NCI-H748 (cell line): ENCODE measurements at regions not wholly inside any gene's neighbourhood (a gene's known extent, or its start where the extent isn't known, plus 50 kb on each side); places are given as distances from the start of the nearest gene placed in this dataset.
"Not testable (repeated sequence)": the region's sequence is repeated elsewhere in the genome, so short reads cannot be mapped to it uniquely, and the experiment has no call there.

Source experiments
- DNase-seq: peaks from one replicate; lab custom pipeline; 2025; ENCODE audit not compliant: unreplicated experiment; lab: John Stamatoyannopoulos, UW

- no peak for DNase-seq
These were observed 76.8 kb upstream of the PRKG1 start for GRCh38 chr10:50997461-50997860.

GRCh38 chr10:50999163-50999562 is 75.1 kb upstream of the PRKG1 start:
- no peak for DNase-seq

GRCh38 chr10:51000164-51000563 is 74.1 kb upstream of the PRKG1 start:
- no peak for DNase-seq

- no peak for DNase-seq
These were observed 73.3 kb upstream of the PRKG1 start for GRCh38 chr10:51000976-51001375.

GRCh38 chr10:51001587-51001986 is 72.7 kb upstream of the PRKG1 start:
- DNase-seq: no peak

- DNase-seq: no peak
These were observed 71.8 kb upstream of the PRKG1 start for GRCh38 chr10:51002469-51002868.

GRCh38 chr10:51004776-51005175 is 69.5 kb upstream of the PRKG1 start:
- DNase-seq: no peak

GRCh38 chr10:51005551-51005950 is 68.7 kb upstream of the PRKG1 start:
- no peak for DNase-seq

GRCh38 chr10:51006686-51007085 is 67.6 kb upstream of the PRKG1 start:
- no peak for DNase-seq

- no peak for DNase-seq
These were observed 66.5 kb upstream of the PRKG1 start for GRCh38 chr10:51007781-51008180.

- no peak for DNase-seq
These were observed 65.9 kb upstream of the PRKG1 start for GRCh38 chr10:51008346-51008745.

GRCh38 chr10:51010977-51011376 is 63.3 kb upstream of the PRKG1 start:
- peak; percentile 19 for DNase-seq

- DNase-seq: no peak
These were observed 62.2 kb upstream of the PRKG1 start for GRCh38 chr10:51012073-51012472.

- no peak for DNase-seq
These were observed 59.5 kb upstream of the PRKG1 start for GRCh38 chr10:51014680-51015389.

- not testable (repeated sequence) for DNase-seq
These were observed 58.9 kb upstream of the PRKG1 start for GRCh38 chr10:51015390-51015754.

- DNase-seq: no peak
These were observed 54.1 kb upstream of the PRKG1 start for GRCh38 chr10:51020200-51020599.

- no peak for DNase-seq
These were observed 51.2 kb upstream of the PRKG1 start for GRCh38 chr10:51022933-51023585.

GRCh38 chr10:51023636-51024035 is 50.7 kb upstream of the PRKG1 start:
- no peak for DNase-seq
